OCI-LY7 (cell line): ENCODE measurements at regions not wholly inside any gene's neighbourhood (a gene's known extent, or its start where the extent isn't known, plus 50 kb on each side); places are given as distances from the start of the nearest gene placed in this dataset.

Experiments used
- CTCF ChIP-seq: fragments of 200-600 bp; sonication (generic); conservative IDR thresholded peaks from 2 replicates; pipeline ENCODE4 v1.5.1; 2014; ENCODE audit warnings: mild to moderate bottlenecking, antibody characterized with exemption, low read length, moderate library complexity, mixed read lengths
- EZH2phosphoT487 ChIP-seq: fragments of 200-600 bp; sonication (generic); IDR thresholded peaks from 2 replicates; pipeline ENCODE4 v1.6.1; 2018; ENCODE audit warnings: low read depth, borderline replicate concordance, mild to moderate bottlenecking, mixed run types, antibody characterized with exemption, low read length, moderate library complexity, mixed read lengths

DNA sequence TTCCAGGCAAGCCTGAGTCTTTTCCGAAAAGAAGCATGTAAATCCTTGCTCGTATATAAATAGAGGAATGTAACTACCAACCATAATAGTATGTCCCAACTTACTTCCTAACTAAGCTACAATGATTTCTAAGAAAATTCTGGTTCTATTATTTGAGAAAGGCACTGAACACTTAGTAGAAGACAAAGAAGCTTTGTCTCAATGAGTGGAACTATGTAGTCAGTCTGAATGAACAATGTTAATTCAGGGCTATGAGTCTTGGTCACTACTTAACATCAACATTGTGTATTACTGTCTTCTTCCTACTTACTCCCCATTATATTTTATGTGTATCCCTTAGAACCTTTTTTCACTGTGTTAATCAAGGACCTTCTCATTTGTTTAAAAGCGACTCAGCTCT, 206.0 kb downstream of the CYB561 start:
- TF ChIP-seq CTCF, result no peak
- no peak for TF ChIP-seq EZH2phosphoT487
